Dedifferentiated amniotic fluid mesenchymal stem cell (primary cell): ENCODE measurements at regions not wholly inside any gene's neighbourhood (a gene's known extent, or its start where the extent isn't known, plus 50 kb on each side); places are given as distances from the start of the nearest gene placed in this dataset.

Source experiments
- DNase-seq: peaks from one replicate; pipeline ENCODE4 v3.0.0-alpha.2; 2016; ENCODE audit errors: extremely low spot score

GRCh38 chr6:170034294-170034693 lies 256.6 kb downstream of the DLL1 start:
- no peak for DNase-seq

GRCh38 chr6:170033666-170034065 lies 257.2 kb downstream of the DLL1 start:
- DNase-seq: no peak

DNA sequence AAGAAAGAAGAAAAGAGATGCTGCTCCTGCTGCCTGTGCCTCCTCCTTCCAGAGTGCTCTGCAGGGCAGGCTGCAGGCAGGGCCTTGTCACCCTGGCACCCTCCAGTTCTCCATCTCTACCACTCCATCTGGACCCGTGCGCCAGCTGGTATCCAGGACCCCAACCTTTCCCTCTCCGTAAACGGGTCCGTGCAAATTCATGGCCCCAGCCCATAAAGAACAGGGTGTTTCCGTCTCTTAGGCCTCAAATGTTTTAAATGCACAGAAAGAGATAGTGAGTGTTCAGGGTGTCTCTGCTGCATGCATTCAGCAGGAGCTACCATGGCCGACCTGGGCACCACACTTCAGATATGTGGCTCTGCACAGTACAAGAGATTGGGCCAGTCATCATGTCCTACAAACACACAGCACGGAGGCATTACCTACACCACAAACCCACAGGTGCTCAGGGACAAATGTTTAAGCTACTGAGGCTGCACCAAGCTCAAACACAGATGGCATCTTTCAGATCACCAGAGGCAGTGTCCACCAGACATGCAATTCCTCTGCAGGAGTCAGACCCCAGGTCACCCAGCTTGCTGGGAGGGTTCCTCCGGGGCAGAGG lies 258.1 kb downstream of the DLL1 start:
- DNase-seq: no peak

DNA sequence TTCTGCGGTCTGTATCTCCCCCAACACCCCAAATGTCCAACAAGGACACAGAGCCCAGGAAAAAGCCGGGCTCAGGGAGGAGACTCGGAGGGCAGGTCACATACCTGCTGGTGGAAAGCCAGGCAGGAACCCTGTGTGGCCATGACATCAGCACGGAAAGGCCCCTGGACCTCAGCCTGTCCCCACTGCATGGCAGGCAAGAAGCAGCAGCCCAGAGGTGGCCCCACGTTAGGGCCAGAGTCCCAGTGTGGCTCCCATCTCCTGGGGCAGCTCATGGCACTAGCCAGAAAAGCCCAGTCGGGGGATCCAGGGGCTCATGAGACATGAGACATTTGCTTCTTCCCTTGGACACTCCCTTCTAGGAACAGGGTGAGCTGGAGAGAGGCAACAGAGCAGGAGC lies 258.7 kb downstream of the DLL1 start:
- DNase-seq: no peak

GRCh38 chr6:170031684-170032121 lies 259.2 kb downstream of the DLL1 start:
- no peak for DNase-seq

DNA sequence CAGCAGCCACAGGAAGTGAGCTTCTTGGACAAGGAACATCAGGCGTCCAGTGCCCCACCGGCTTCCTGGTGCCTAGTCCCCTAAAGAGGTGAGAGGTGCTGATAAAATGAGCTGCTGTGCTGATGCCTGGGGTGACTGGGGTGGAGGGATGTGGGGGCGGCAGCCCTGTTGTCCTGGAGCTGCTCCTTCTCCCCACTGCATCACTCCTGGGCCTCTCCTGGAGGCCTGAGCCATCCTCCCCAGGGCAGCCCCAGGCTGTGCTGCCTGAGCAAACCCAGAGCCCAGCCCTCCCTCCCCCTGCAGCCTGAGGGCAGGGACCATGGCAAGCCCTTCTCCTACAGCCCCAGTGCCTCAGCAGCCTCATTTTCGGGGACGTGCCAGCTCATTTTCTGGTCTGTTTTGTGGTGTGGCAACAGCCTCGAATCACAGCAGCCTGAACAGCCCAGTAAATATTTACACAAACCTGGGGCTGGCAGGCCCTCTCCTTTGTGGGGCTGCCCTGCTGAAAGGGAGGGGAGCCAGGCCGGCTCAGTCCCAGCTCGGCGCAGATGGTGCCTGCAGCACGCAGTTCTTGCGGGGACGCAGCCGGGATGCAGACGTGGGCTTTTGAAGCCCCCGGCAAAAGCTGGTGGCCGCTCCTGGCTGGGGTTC lies 259.9 kb downstream of the DLL1 start:
- no peak for DNase-seq

GRCh38 chr6:170030284-170030815 lies 260.5 kb downstream of the DLL1 start:
- DNase-seq: no peak

DNA sequence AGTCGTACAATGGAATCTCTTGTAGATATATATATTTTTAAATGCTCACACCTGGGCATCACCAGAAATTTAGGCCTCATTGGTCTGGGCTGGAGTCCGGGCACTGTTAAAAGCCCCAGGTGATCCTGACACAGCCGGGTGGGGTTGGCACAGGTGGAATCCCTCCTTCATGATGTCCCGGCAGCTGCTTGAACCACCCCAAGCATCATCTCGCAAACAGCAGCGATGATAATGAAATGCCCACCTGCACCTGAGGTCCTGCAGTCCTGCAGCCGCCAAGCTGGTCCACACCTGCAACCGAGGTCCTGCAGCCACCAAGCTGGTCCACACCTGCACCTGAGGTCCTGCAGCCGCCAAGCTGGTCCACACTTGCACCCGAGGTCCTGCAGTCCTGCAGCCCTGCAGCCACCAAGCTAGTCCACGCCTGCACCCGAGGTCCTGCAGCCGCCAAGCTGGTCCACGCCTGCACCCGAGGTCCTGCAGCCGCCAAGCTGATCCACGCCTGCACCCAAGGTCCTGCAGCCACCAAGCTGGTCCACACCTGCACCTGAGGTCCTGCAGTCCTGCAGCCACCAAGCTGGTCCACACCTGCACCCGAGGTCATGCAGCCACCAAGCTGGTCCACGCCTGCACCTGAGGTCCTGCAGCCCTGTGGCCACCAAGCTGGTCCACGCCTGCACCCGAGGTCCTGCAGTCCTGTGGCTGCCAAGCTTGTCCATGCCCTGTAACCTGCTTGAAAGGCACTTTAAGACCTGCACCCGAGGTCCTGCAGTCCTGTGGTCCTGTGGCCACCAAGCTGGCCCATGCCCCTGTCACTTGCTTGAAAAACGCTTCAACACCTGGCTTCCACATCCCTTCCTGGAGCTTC lies 261.2 kb downstream of the DLL1 start:
- DNase-seq: no peak

GRCh38 chr6:170028629-170029345 lies 262.1 kb downstream of the DLL1 start:
- no peak for DNase-seq

GRCh38 chr6:170027647-170028043 lies 263.2 kb downstream of the DLL1 start:
- no peak for DNase-seq

DNA sequence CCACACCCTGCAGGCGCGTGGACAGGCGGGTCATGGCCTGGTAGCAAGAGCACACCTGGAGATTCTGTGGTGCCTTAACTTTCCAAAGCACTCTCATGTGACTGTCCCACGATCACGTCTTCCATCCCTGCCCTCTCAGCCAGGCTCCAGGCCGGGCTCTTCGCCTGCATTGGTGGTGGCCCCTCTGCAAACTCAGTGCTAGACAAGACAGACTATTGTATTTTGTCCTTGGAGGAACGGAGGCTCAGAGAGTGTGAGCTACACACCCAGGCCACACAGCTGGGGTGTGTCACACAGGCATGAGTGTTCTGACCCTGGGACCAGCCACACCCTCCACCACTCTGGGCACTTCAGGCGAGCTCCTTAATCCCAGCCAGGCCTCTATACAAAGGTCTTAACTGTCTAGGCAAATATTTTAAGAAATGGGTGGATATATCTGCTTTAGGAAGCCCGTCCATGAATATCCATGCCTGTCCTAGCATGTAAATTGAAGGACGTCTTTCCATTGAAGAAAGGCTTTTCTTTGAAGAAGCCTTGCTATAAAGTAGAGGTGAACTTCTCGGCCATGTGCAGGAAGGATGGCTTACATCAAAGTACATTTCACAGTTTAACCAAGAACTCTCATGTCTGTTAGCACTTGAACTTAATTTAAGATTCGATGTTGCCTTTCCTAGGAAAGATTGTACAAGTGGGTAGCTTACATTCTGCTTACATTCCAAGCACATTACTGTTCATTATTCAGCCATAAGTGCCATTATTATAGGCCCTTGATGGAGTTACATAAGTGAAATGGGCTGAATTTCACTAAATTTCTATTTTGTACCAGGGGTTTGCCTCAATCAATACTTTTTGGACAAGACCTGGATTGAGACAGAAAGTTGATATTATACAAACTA lies 263.9 kb downstream of the DLL1 start:
- no peak for DNase-seq

- no peak for DNase-seq
These were observed 264.7 kb downstream of the DLL1 start for GRCh38 chr6:170025935-170026750.

DNA sequence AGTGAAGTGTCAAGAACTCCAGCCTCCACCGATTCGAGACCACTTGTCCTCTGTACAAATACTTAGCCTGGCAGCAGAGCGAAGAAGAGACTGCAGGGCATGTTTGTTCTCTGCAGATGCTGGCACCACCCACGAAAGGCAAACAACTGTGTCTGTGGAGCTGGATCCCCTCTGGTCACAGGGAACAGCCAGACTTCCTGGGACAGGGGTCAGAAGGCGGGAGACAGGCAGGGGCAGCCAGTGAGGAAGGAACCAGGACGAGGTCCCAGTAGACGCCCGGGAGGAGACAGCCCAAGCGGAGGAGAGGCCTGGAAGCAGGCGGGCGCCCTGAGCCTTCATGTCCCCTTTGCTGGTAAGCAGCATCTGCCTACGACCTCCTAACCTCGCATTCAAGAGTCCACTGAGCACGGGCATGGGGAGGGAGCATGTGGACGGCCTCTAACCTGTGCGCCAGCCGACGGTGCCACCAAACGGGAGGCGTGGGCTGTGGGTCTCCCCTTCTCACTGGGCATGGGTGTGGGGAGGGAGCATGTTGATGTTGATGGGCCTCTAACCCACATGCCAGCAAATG lies 265.5 kb downstream of the DLL1 start:
- DNase-seq: no peak

DNA sequence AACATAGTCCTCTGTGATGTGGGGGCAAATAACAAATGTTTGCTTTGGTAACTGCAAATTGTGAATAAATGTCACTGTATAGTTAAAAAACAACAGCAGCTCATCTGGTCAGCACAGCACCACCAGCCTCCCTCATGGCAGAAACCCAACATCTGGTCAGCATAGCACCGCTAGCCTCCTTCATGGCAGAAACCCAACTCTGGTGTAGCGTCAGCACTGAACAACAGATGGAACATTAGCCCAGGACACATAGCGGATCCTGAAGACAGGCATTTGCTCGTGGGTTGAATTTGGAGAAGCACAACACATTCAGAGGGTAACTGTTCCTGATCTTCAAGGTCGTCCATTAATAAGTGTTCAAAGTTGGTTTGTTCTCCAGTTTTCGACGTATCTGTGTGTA lies 265.9 kb downstream of the DLL1 start:
- no peak for DNase-seq

DNA sequence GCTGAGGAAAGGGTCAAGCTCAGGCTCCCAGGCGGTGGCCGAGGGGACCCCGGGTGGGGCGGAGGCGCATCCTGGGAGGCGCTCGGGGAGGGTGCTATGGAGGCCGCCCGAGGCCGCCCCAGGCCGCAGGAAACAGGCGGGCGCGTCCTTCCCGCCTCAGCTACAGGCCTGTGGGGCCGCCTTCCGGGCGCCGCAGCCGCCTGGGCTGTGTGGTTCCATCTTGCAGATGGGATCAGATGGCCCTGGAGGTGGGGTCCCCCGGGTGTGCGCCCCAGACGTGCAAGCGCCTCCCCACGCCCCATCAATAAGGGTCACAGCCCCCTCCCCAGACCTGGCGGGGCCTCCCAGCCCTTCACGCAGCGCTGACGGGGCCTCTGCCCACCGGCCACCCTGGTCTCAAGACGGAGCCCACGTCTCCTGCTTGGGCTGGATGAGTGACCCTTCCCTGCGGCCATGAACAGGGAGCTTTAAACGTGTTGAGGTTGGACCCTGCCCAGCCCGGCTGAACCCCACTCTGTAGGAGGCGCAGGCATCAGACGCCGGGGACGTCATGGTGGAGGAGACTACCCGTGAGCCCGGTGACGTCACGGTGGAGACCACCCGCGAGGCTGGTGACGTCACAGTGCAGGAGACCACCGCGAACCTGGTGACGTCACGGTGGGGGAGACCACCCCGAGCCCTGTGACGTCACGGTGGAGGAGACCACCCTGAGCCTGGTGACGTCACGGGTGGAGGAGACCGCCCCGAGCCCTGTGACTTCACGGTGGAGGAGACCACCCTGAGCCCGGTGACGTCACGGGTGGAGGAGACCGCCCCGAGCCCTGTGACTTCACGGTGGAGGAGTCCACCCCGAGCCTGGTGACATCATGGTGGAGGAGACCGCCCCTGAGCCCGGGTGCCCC lies 267.0 kb downstream of the DLL1 start:
- no peak for DNase-seq

DNA sequence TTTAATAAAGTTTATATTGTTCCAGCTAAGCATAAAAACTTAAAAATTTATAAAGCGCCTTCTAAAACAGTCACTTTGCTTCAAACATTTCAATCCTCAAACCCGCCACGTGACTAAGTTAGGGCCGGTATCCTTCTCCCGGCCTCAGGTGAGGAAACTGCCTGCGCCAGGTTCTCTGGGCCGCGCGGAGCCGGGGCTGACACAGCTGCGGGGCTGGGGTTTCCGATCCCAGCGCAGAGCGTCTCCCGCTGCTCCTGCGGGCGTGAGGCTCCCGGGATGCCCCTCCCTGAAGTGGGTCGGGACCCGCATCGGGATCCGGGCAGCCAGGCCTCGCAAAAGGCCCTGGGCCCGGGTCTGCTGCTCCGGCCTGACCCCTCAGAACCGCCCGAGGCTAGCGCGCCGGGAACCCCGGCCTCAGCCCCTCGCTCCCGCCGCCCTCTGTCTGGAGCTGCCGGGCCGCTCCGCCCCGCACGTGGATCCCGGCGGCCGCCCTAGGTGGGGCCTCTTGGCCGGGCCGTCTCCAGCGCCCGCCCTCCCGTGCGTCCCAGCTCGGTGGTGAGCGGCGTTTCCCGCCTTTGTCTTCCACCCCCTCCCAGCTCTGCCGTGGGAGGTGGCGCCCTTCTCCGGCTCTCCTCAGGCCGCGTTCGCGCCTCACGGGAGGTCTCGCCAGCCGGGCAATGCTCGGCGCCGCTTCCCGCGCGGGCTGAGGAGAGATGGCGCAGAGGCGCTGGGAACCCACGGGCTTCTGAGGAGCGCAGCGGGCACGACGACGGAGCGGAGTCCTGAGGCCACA lies 267.9 kb downstream of the DLL1 start:
- DNase-seq: no peak

DNA sequence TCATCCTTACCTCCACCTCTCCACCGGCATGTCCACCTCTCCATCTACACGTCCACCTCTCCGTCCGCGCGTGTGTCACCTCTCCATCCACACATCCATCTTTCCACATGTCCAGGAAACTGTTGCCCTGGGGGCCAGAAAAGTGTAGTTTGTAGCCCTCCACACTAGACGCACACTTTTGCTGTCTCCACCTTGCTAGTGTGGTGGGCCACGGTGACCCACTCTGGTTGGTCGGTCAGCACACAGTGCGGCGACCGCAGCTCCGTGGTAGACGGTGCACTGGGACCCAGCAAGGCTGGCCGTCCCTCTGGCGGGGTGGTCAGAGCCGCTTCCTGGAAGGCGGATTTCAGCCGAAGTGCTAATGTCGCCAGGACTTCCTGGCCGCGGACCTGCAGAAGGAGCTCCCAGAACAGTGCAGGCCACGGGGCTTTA lies 268.6 kb downstream of the DLL1 start:
- no peak for DNase-seq

GRCh38 chr6:170021579-170021978 lies 269.3 kb downstream of the DLL1 start:
- no peak for DNase-seq
